HG02981 (cell line): ENCODE measurements at regions not wholly inside any gene's neighbourhood (a gene's known extent, or its start where the extent isn't known, plus 50 kb on each side); places are given as distances from the start of the nearest gene placed in this dataset.

Source experiments
- ATAC-seq: cut with Tn5 transposase; IDR thresholded peaks from one replicate; pipeline ENCODE4 v1.9.1; 2021; ENCODE audit warnings: mild to moderate bottlenecking, moderate library complexity; ENCODE audit not compliant: unreplicated experiment

- no peak for ATAC-seq
These were observed 894.4 kb downstream of the TTLL7 start for GRCh38 chr1:83104558-83104957.

GRCh38 chr1:83103341-83103740 is 895.6 kb downstream of the TTLL7 start:
- no peak for ATAC-seq

GRCh38 chr1:83102630-83103071 is 896.3 kb downstream of the TTLL7 start:
- no peak for ATAC-seq

DNA sequence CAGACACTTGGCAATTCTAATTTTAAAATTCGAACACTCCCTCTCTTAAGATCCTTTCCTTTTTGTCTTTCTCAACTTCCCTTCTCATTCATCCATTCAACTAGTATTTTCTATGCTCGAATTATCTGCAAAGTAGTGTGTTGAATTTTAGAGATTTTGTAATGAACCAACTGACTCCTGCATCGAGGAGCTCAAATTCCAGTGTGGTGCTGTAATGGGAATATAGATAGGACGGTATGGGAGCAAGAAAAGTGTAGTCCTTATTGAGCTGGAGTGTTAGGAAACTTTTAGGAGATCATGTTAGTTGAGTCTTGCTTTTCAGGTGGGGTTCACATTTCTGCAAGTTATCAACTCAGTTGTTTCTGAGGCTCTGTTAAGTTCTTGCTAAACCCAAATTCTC is 897.5 kb downstream of the TTLL7 start:
- no peak for ATAC-seq

GRCh38 chr1:83100133-83100532 is 898.8 kb downstream of the TTLL7 start:
- ATAC-seq: no peak

- no peak for ATAC-seq
These were observed 900.1 kb downstream of the TTLL7 start for GRCh38 chr1:83098791-83099190.

DNA sequence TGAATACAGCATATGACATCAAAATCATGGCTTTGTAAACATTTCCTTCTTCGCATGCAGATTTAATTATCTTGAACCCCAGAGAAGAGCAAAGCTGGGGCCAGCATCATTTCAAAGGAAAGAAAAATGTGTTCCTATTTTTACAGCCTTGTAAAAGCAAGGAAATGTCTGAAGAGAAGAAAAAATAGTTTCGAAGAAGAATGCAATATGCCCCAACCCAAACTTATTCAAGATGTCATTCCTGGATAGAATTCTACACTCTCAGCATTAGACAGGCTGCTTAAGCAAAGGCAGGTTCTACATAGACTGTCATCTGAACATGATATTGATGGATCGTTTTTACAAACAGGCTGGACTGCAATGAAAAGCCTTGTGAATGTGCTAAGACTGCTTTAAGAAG is 900.8 kb downstream of the TTLL7 start:
- no peak for ATAC-seq

- no peak for ATAC-seq
These were observed 901.2 kb downstream of the TTLL7 start for GRCh38 chr1:83097715-83098114.

- no peak for ATAC-seq
These were observed 903.4 kb downstream of the TTLL7 start for GRCh38 chr1:83095570-83095969.

DNA sequence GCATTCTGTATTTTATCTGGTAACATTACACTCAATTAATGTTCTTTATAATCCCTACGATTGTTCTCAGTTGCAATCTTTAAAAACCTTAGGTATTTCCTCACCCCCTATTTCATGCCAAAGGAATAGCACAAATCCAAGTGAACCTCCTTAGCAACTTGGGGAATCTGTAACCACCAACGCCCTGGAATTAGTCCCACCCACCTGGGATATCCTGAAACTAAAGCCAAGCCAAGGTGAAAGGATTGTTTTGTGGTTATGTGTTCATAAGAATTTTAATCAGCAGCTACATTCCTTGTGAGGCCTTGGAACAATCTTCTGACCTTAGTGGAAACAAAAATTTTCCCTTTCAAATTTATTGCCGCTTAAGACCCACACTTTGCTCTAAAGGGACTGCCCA is 908.7 kb downstream of the TTLL7 start:
- ATAC-seq: no peak

DNA sequence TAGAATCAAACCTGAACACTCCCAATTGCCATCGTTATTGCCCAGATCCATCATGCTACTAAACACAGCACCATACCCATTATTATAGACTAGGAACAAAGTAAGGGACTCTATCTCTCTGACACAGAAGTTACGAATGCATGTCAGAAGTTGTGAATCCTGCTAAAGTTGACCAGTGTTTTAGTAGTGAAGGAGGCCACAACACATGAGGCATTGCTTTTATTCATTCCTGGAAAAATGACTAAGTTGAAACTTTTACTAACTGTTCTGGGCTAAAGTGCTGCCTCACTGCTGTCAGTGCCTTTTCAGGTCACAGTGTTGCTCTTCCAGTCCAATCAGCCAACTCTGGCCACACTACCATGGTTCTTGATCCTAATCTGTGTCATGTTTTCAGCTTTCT is 911.1 kb downstream of the TTLL7 start:
- no peak for ATAC-seq

- ATAC-seq: no peak
These were observed 911.9 kb downstream of the TTLL7 start for GRCh38 chr1:83086986-83087512.

DNA sequence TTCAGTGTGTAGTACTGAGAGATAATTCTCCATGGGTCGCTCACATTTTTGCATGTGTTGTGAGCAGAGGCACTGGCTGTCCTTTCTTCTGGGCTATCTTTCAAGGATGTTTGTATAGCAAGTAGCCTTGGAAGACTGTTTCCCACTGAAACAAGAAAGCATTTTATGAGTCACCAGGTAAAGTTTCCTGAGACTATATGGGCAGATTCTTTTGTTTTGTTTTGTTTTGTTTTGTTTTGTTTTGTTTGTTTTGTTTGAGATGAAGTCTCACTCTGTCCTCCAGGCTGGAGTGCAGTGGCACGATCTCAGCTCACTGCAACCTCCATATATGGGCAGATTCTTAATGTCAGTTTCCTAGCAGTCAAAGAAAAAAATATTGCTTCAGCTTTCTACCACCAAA is 912.6 kb downstream of the TTLL7 start:
- no peak for ATAC-seq

DNA sequence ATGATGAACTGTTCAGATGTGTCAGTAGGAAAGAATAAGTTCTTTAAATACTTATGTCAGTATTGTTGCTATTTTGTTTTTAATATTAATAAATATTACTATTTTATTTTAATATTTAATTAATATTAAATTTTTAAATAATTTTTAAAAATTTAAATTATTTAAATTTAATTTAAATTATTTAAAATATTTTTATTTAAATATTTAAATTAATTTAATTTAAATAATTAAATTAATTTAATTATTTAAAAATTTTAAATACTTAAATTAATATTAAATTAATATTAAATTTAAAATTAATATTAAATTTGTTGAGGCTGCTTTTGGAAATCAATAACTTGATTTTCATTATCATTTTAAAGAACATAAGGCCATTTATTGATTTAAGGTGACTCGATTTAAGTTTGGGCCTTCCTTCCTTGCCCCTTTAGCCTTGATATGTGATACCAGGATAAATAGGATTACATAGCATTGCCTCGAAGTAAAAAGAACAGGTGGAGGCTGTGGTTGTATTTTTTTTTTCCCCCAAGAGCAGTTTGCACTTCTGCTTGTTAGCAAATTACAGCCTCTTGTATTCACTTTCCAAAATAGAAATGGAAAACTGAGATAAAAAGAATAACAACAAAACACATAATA is 915.2 kb downstream of the TTLL7 start:
- no peak for ATAC-seq

- ATAC-seq: no peak
These were observed 921.5 kb downstream of the TTLL7 start for GRCh38 chr1:83077411-83077810.

- no peak for ATAC-seq
These were observed 923.8 kb downstream of the TTLL7 start for GRCh38 chr1:83075107-83075506.

GRCh38 chr1:83067954-83068353 is 931.0 kb downstream of the TTLL7 start:
- no peak for ATAC-seq

GRCh38 chr1:83065952-83066727 is 932.8 kb downstream of the TTLL7 start:
- no peak for ATAC-seq

DNA sequence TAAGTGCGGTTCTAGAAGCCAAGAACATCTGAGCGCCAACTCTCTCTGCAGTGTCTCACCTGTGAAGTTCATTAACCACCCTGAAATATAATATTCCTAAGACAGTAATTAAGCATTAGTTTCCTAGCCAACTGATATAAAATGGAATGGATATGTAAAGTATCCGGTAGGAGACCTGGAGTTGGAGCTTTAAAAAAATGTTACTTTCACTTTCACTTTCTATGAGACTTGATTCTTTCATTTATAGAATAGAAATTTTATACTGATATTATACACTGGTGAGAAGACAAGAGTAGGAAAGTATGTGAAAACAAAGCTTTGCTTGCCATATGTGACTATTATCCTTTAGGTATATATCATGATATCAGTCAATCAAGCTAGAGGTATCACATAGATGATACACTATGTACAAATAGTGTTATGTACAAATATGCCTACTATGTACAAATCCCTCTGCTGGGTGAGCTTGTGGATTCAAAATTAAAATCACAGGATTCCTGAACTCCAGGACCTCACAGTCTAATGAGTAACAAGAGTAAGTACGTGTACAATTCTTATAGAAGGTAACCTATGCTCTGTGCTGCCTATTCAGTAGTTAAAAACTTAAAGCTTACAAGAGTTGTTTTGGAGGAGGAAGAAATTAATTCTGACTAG is 934.2 kb downstream of the TTLL7 start:
- ATAC-seq: no peak

DNA sequence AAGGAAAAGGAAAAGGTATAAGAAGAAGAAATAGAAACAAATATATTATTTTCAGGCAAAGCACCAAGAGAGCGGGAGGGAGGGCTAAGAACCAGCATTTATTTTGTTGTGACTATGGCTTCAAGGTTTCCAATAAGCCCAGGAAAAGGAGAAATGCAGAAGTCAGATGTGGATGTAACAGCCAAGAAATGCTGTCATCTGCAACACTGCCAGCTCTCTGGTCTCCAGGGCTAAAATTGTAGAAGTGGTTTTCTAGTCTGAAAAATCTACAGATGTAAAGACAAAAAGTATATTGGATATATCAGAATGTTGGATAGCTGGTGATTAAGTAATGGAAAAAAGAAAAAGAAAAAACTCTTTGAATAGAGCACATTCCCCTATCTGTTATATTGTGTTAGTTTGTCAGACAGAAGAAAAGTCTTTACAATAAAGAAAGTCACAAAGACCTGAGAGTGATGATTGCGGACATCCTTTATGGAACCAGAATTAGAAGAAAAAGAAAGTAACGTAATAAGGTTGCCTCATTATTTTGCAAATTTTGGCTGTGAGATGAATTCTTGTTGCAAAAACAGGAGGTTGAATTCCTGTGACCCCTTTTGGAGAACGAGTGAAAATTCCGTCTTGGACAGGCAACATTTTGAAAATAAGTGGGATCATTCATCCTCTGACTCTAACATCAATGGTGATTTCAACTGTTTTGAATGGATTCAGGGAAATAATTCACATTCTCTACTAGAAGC is 938.1 kb downstream of the TTLL7 start:
- no peak for ATAC-seq

- no peak for ATAC-seq
These were observed 938.7 kb downstream of the TTLL7 start for GRCh38 chr1:83060221-83060620.
